Sigmoid colon (tissue), 4 donors: ENCODE measurements at regions not wholly inside any gene's neighbourhood (a gene's known extent, or its start where the extent isn't known, plus 50 kb on each side); places are given as distances from the start of the nearest gene placed in this dataset.

Experiments used
- EP300 ChIP-seq, 4 donors: sonication (generic); formaldehyde crosslinking; IDR thresholded peaks; one replicate each; pipeline ENCODE4 v1.6.1; 2017; ENCODE audit warnings: antibody characterized with exemption in 4 of 4
- POLR2A ChIP-seq, 2 donors: fragments of 450-650 bp; IDR thresholded peaks; one replicate each; pipeline ENCODE4 v1.6.1; 2016; ENCODE audit warnings: antibody characterized with exemption in 2 of 2, mild to moderate bottlenecking in 2 of 2, moderate library complexity in 2 of 2
- POLR2AphosphoS5 ChIP-seq, 4 donors: sonication (generic); formaldehyde crosslinking; IDR thresholded peaks; one replicate each; pipeline ENCODE4 v1.6.1; 2017; ENCODE audit warnings: antibody characterized with exemption in 4 of 4
- TF ChIP-seq, protein P1 (sequence below), 4 experiments: fragments of 450-650 bp in 3 of 4; fragments of 200-600 bp in 1 of 4; IDR thresholded peaks; one replicate each; pipeline ENCODE4 v1.5.1; 2016 to 2019; ENCODE audit warnings: antibody characterized with exemption in 4 of 4, mild to moderate bottlenecking in 3 of 4, moderate library complexity in 2 of 4

DNA sequence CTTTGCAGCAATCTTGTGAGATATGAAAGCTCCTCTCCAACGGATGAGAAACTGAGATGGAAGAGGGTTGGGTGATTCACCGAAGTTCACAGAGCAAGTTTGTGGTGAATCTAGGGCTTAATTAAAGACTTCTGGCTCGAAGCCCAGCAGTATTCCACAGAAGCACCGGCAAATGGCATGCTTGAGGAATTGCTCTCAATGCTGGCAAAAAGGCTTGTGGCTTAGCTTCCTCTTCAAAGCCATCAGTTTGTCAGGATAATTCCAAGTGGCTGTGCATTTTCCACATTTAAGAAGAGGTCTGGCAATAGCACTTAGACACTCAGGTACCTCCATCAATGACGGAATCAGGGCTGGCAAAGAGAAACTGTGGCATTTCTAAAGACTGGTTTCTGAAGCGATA lies 98.7 kb upstream of the SLC66A3 start:
- no peak for TF ChIP-seq POLR2A (IDR thresholded peaks at IDR 0.05)
- TF ChIP-seq POLR2AphosphoS5 (IDR thresholded peaks at IDR 0.05): no peak
- TF ChIP-seq, protein P1, sequence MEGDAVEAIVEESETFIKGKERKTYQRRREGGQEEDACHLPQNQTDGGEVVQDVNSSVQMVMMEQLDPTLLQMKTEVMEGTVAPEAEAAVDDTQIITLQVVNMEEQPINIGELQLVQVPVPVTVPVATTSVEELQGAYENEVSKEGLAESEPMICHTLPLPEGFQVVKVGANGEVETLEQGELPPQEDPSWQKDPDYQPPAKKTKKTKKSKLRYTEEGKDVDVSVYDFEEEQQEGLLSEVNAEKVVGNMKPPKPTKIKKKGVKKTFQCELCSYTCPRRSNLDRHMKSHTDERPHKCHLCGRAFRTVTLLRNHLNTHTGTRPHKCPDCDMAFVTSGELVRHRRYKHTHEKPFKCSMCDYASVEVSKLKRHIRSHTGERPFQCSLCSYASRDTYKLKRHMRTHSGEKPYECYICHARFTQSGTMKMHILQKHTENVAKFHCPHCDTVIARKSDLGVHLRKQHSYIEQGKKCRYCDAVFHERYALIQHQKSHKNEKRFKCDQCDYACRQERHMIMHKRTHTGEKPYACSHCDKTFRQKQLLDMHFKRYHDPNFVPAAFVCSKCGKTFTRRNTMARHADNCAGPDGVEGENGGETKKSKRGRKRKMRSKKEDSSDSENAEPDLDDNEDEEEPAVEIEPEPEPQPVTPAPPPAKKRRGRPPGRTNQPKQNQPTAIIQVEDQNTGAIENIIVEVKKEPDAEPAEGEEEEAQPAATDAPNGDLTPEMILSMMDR (IDR thresholded peaks at IDR 0.05): no peak
- TF ChIP-seq EP300 (IDR thresholded peaks at IDR 0.05): no peak
